GM06990 (cell line): ENCODE measurements at regions not wholly inside any gene's neighbourhood (a gene's known extent, or its start where the extent isn't known, plus 50 kb on each side); places are given as distances from the start of the nearest gene placed in this dataset.
A peak's percentile ranks its signal among the peaks of the same experiment; 100 is the strongest.
"Not testable (repeated sequence)": the region's sequence is repeated elsewhere in the genome, so short reads cannot be mapped to it uniquely, and the experiment has no call there.

Experiments used
- DNase-seq: peaks from one replicate; pipeline ENCODE4 v3.0.0-alpha.2; 2011; ENCODE audit not compliant: insufficient read length; ENCODE audit errors: extremely low read depth
- H3K27me3 ChIP-seq: replicated peaks from 2 replicates; pipeline ENCODE4 v1.6.0; 2011; ENCODE audit warnings: low read length; ENCODE audit not compliant: control insufficient read depth, insufficient read depth
- H3K36me3 ChIP-seq: 2 replicates; pipeline ENCODE4 v1.5.1; 2011; ENCODE audit warnings: low read length; ENCODE audit not compliant: control insufficient read depth, insufficient read depth
- H3K4me3 ChIP-seq: replicated peaks from 2 replicates; pipeline ENCODE4 v1.5.1; 2011; ENCODE audit warnings: low read depth, mild to moderate bottlenecking, control low read depth, low read length

DNA sequence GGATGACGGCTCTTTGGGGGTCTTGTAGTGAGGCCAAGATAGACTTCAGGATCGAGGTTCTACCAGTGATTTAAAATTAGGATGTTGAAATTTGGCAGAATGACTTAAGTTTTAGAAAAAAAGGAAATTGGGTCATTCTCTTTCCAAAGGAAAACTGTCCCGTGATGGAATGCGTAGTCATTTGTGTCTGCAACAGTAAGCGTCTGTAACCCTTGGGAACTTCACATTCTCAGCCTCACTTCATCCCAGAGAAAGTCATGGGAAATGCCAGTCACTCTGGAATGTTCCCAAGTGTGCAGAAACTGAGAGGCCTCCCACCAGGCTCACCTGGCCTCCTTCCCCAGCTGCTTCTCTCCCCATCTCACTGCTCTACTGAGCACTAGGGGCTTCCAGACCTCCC lies 5441.4 kb upstream of the TPTE start:
- not testable (repeated sequence) for H3K4me3 ChIP-seq

DNA sequence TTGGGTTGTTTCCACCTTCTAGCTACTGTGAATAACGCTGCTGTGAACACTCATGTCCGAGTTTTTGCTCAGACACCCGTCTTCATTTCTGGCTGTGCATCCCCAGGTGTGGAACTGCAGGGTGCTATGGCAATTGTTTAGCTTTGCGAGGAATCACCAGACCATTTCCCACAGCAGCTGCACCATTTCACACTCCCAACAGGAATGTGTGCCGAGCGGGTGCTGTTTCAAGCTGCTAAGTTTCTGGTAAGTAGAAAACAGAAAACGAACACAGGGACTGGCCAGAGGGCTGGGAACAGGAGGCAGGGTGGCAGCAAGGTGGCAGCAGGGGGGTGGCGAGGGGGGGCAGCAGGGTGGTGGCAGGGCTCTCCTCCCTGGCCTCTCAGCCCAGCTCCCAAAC lies 5437.1 kb upstream of the TPTE start:
- not testable (repeated sequence) for DNase-seq, H3K27me3 ChIP-seq, H3K36me3 ChIP-seq, H3K4me3 ChIP-seq

More for the DNA sequence above, 5441.4 kb upstream of the TPTE start:
- not testable (repeated sequence) for H3K36me3 ChIP-seq, H3K27me3 ChIP-seq, DNase-seq

DNA sequence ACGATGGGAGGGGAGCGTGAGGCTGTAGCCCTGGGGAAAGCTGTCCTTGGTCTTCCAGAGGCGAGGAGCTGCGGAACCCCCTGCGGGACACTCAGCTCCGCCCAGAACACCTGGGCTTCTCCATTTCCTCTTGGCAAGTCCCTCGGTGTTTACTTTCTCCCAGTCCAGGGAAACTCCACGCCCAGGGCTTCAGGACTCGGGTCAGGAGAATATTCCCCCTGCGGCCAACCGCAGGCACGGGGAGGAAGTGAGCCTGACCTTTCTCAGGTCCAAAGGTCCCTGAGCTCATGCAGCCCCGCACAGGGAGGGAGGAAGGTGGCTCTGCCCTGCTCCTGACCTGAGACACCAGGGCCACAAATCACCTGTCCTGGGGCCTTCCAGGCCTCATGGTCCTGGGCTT lies 5435.9 kb upstream of the TPTE start:
- H3K4me3 ChIP-seq, DNase-seq, H3K27me3 ChIP-seq, H3K36me3 ChIP-seq: not testable (repeated sequence)

DNA sequence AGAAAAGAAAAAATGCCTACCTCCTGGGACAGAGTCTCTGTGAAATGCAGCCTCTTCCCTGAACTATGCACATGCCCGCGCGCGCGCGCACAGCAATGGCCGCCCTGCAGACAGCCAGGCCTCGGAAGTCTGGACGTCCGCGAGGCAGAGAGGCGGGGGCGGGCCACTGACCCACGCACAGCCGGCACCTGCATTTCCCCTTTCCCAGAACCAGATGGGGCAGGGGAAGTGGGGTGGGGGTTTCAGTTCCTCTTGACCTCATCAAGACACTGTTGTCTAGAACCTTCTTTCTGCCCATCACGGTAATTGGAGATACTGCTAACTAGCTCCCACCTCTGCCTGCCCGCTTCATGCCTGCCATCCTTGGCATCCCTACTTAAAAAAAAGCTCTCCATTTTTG lies 5435.0 kb upstream of the TPTE start:
- not testable (repeated sequence) for H3K36me3 ChIP-seq, H3K4me3 ChIP-seq, H3K27me3 ChIP-seq, DNase-seq

DNA sequence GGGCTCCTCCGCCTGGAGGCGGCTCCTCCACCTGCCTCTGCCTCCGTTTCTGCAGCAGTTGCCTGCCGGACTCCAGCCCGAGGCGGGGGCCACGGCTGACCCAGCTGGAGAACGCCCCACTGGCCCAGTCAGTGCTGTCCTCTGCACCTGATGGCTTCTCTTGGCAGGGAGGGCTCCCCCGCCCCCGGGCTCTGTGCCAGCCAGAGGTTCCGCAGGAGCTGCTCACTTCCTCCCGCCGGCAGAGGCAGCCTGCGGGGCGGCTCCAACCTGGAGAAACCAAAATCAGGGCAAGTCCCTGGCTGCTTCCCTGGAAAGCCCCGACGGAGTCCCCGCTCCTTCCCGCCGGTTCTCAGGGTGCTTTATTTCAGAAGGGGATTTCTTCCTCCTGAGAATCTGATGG lies 5432.6 kb upstream of the TPTE start:
- not testable (repeated sequence) for H3K4me3 ChIP-seq, DNase-seq, H3K27me3 ChIP-seq, H3K36me3 ChIP-seq

DNA sequence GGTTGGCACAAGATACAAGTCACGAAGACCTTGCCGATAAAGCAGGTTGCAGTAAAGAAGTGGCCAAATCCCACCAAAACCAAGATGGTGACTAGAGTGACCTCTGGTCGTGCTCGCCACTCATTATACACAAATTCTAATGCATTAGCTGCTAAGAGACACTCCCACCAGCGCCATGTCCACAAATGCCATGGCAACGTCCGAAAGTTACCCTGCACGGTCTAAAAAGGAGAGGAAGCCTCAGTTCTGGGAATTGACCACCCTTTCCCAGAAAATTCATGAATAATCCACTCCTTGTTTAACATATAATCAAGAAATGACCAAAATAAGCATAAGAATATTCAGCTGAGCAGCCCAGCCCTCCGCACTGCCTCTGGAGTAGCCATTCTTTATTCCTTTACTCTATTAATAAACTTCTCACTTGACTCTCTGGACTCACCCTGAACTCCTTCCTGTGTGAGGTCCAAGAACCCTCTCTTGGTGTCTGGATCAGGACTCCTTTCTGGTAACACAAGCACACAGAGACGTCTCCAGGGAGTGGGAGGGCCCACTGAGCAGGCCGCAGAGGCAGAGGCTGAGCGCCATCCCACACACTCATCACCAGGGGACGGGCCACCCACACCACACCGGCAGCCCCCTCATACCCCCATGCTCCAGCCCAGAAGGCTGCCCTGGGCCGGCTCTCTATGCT lies 5431.8 kb upstream of the TPTE start:
- H3K27me3 ChIP-seq, DNase-seq, H3K4me3 ChIP-seq, H3K36me3 ChIP-seq: not testable (repeated sequence)

DNA sequence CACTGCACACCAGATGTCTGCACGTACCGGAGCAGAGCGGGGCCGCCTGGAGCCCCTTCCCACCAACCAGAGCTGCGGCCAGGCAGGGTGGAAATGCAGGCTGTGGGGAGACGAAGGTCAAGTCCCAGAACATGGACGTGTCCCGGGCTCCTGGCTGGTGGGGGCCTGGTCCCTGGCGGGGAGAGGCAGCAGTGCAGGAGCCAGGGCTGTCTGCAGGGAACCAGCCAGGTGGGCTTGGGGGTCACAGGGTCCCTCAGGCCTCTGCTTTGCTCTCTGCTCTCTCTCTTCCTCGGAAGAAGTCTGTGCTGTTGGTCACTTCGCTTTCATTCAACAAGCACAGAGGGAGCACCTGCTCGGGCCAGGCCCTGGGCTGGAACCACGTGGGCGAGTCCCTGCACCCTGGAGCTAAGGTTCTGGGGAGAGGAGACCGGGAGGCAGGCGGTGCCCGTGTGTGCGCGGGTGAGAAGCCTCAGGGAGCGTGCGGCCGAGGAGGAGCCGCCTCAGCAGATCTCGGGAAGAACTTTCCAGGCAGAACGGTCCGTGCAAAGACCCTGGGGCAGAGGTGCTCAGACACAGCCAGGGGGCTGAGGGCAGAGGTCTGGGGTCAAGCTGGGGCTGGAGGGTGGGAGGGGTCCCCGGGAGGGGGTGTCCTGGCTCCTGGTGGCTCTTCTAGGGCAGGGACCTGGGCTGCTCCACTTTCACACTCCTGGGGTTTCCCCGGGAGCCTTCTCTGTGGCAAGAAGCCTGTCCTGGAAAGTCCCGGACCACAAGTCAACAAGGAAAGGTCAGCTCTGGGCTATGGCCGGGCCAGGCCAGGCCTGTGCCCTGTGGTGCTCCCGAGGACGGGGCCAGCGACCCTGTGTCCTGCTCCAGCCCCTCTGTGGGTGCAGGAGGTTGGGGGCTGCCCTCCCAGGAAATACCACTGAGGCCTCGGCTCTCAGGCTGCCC lies 5431.0 kb upstream of the TPTE start:
- DNase-seq, H3K4me3 ChIP-seq, H3K36me3 ChIP-seq: not testable (repeated sequence)

DNA sequence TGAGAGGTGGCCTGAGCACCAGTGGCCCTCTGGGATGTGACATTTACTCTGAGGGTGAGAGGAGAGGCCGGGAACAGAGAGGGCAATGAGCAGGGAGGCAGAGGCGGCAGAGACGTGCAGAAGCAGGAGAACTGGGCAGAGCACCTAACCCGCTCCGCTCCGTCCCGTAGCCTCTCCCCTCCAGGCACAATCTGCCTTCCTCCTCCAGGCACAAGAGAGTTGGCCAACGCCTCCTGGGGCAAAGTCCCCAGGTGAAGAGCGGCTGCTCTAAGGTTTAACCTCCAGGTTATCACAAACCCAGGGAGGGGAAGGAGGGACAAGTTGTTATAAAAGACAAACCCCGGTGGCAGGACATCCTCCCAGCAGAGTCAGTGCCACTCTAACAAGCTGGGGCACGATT lies 5430.1 kb upstream of the TPTE start:
- DNase-seq, H3K4me3 ChIP-seq, H3K27me3 ChIP-seq, H3K36me3 ChIP-seq: not testable (repeated sequence)

More for the DNA sequence above, 5431.0 kb upstream of the TPTE start:
- H3K27me3 ChIP-seq: not testable (repeated sequence)

DNA sequence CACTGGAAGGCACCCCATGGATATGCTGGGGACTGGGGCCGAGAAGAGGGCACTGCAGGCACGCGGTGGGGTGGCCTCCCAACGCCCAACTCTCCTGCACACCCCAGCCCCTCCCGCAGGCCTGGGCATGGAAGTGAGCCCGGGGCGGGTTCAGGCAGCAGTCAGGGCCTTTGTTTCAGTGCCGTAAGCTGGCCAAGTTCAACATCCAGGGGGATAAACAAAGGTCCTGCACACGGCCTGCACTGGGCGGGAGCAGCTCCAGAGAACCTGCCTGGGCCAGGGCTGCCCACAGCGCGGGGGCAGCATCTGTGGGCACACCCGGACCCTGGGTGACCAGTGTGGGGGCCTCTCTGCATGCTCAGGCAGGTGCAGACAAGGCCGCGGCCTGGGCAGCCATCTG lies 5425.8 kb upstream of the TPTE start:
- H3K4me3 ChIP-seq, H3K36me3 ChIP-seq: not testable (repeated sequence)

DNA sequence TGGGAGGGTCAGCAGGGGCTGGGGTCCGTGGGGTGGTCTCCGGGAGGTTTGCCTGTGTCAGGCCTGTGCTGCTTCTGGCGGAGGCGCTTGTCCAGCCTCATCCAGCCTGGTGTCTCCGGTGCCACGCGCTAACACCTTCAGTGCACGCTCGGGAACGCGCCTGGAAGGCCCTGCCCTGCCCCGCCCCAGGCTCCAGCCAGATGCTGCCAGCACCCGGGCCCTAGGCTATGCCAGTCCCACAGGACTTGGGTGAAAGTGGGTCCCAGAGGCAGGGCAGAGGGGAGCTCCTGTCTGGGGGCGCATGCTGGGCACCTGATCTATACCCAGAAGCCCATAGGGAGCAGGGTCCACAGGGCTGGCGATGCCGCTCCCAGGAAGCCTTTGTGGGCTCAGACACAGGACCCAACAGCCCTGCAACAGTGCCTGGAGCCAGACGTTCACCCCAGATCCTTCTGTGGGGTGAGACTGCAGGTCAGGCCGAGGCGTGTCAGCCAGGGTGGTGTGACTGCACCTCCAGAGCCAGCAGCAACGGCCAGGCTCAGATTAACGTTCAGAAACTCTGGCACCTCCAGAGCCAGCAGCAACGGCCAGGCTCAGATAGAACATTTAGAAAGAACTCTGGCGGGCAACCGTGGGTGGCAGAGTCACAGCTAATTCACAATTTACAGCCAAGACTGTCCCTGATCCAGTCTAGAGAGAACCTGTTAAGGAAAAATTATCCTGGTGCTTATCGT lies 5423.2 kb upstream of the TPTE start:
- not testable (repeated sequence) for H3K36me3 ChIP-seq, H3K27me3 ChIP-seq, DNase-seq, H3K4me3 ChIP-seq

More for the DNA sequence above, 5425.8 kb upstream of the TPTE start:
- DNase-seq, H3K27me3 ChIP-seq: not testable (repeated sequence)

DNA sequence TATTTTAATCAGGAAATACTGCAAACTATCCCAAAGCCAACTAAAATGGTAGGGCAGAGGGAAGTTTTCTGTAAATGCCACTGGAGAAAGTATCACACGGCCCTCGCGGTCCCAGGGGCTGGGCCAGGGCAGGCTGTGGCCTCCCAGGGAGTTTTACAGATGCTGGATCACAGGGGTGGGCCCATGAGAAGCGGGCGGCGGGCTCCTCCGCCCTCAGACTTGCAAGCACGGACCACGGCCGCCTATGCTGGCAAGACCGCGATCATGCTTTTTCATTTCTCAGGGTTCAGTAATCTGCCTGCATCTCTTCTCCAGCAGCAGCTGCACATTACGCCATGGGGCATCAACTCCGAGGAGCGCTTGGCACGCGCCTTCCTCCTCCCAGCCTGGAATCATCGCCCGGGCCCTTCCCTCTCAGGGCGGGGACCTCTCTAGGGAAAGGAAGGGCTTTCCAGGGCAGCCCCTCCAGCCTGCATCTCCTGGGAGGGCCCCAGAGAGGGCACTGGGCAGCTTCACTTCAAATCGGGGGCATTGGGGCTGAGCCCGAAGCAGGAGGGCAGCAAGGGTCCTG lies 5420.7 kb upstream of the TPTE start:
- H3K27me3 ChIP-seq, H3K4me3 ChIP-seq, H3K36me3 ChIP-seq, DNase-seq: not testable (repeated sequence)

DNA sequence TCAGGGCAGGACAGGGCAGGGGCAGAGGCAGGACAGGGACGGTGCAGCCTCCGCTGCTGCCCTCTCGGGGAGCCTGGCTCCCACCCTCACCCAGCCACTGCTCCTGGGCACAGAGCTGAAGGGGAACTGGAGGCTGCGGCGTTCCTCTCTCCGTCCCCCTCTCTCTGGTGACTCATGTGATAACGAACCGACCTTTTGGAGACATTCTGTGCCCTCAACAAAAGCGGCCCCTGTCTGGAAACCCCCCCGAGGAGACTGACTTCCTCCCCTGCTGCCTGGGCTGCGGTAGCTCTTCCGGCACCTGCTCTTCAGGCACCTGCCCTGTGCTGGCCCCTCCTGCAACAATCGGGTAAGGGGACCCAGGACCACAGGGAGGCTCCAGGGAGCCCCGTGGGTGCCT lies 5419.6 kb upstream of the TPTE start:
- peak; percentile 54 for DNase-seq
- not testable (repeated sequence) for H3K27me3 ChIP-seq, H3K4me3 ChIP-seq, H3K36me3 ChIP-seq

DNA sequence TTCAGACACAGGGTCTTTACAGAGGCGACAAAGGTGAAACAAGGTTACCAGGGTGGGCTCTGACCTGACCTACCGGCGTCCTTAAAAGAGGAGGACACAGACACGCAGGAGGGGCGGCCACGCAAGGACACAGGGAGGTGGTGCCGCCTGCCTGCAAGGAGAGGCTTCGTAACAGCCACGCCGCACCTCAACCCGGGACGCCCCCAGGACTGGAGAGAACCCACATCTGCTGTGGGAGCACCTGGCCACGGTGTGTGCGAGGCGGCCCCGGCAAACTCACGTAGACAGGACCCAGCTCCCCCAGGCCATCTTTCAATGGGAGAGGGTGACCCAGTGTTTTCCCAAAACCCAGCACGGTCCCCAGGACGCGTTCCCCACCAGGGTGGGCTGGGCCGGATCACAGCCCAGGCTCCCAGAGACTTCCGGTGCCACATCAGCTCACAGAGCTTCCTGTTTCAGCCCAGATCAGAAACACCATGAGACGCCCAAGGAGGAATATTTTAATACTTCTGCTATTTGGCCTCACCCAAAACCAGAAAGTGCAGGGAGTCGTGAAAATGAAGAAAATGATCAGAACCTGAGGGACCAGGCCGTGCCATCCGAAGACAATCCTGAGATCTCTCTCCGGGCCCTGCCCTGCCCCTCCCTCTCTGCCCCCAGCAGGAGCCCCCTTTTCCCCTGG lies 5417.4 kb upstream of the TPTE start:
- H3K36me3 ChIP-seq, DNase-seq: not testable (repeated sequence)

More for the DNA sequence above, 5417.4 kb upstream of the TPTE start:
- not testable (repeated sequence) for H3K4me3 ChIP-seq, H3K27me3 ChIP-seq
